Upper lobe of left lung (tissue), 4 donors: ENCODE measurements at regions not wholly inside any gene's neighbourhood (a gene's known extent, or its start where the extent isn't known, plus 50 kb on each side); places are given as distances from the start of the nearest gene placed in this dataset.

Experiments used
- EP300 ChIP-seq, 4 donors: sonication (generic); formaldehyde crosslinking; IDR thresholded peaks; one replicate each; pipeline ENCODE4 v1.5.1; 2017; ENCODE audit warnings: antibody characterized with exemption in 4 of 4, control low read depth in 2 of 4
- POLR2A ChIP-seq, 4 donors: fragments of 450-650 bp; IDR thresholded peaks; one replicate each; pipeline ENCODE4 v1.5.1; 2016 to 2017; ENCODE audit warnings: antibody characterized with exemption in 4 of 4, mild to moderate bottlenecking in 2 of 4
- TF ChIP-seq, protein P1 (sequence below), 6 experiments: fragments of 450-650 bp in 4 of 6; fragments of 200-600 bp in 2 of 6; sonication (generic) in 2 of 6; IDR thresholded peaks; one replicate each; pipeline ENCODE4 v1.5.1; 2016 to 2019; ENCODE audit warnings: antibody characterized with exemption in 6 of 6

DNA sequence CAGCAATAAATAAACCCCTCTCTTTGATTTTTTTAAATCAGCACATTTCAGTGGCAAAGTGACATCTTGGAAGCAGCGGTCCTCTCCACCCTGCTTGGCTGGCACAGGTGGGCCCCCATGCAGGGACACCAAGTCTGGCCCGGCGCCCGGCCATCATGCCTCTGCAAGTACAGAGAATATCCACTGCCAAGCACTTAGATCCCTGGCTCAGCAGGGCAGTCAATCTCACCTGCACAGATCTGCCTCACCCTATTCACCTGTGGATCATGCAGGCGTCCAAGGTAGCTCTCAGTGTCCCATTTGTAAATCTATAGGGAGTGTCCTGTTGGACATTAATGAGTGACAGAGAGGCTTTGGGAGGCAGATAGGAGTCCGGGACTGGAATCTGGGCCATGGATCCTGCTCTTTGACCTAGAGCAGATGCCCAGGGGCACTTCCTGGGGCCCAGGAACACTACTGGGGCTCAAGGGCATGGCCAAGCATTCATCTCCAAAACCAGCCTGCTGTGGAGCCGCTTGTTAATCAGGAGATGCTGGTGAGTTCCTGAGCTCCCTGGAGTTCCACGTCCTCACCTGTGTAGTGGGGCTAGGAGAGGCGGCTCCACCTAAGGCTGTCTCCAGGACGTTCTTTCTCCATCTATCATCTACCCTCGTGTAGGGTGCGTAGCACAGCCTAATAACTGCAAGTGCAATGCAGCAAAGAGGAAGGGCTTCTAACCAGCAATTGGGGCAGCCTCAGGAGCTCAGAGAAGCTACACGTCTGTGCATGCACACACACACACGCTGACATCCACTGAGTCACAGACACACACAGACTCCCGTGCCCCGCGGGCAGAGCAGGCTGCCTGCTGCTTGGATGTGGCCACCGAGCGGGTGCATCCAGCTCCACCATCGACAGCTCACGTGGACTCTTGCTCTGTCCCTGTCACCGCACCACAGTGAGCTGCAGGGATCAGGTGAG is 123.6 kb downstream of the OAT start:
- TF ChIP-seq, protein P1, sequence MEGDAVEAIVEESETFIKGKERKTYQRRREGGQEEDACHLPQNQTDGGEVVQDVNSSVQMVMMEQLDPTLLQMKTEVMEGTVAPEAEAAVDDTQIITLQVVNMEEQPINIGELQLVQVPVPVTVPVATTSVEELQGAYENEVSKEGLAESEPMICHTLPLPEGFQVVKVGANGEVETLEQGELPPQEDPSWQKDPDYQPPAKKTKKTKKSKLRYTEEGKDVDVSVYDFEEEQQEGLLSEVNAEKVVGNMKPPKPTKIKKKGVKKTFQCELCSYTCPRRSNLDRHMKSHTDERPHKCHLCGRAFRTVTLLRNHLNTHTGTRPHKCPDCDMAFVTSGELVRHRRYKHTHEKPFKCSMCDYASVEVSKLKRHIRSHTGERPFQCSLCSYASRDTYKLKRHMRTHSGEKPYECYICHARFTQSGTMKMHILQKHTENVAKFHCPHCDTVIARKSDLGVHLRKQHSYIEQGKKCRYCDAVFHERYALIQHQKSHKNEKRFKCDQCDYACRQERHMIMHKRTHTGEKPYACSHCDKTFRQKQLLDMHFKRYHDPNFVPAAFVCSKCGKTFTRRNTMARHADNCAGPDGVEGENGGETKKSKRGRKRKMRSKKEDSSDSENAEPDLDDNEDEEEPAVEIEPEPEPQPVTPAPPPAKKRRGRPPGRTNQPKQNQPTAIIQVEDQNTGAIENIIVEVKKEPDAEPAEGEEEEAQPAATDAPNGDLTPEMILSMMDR (IDR thresholded peaks at IDR 0.05) = no peak
- no peak for TF ChIP-seq EP300 (IDR thresholded peaks at IDR 0.05)
- TF ChIP-seq POLR2A (IDR thresholded peaks at IDR 0.05) = no peak
